SU-DHL-6 (cell line): ENCODE measurements at regions not wholly inside any gene's neighbourhood (a gene's known extent, or its start where the extent isn't known, plus 50 kb on each side); places are given as distances from the start of the nearest gene placed in this dataset.

Source experiments
- H2AFZ ChIP-seq: fragments of 200-600 bp; sonication (generic); 2 replicates; pipeline ENCODE4 v1.6.1; 2014; ENCODE audit warnings: low read depth, mild to moderate bottlenecking, moderate library complexity, mixed read lengths, antibody characterized with exemption, low read length; ENCODE audit not compliant: severe bottlenecking
- H3F3A ChIP-seq: fragments of 200-600 bp; shearing (Covaris generic); 2 replicates; pipeline ENCODE4 v1.6.0; 2016; ENCODE audit warnings: antibody characterized with exemption, mild to moderate bottlenecking; ENCODE audit not compliant: insufficient read depth
- H3K27ac ChIP-seq: fragments of 200-600 bp; sonication (generic); 2 replicates; pipeline ENCODE4 v1.5.1; 2016; ENCODE audit warnings: low read depth, mild to moderate bottlenecking, low read length, moderate library complexity, mixed read lengths
- H3K27me3 ChIP-seq: fragments of 200-600 bp; sonication (generic), shearing (Covaris generic); 2 replicates; pipeline ENCODE4 v1.6.0; 2014; ENCODE audit warnings: mild to moderate bottlenecking, low read length
- H3K36me3 ChIP-seq: fragments of 200-600 bp; sonication (generic); 2 replicates; pipeline ENCODE4 v1.6.1; 2014; ENCODE audit warnings: mild to moderate bottlenecking, low read length, mixed read lengths
- H3K4me2 ChIP-seq: fragments of 300-600, 200-600 bp; shearing (Covaris generic), sonication (generic); 2 replicates; pipeline ENCODE4 v1.6.0; 2014; ENCODE audit warnings: low read length, low read depth, mild to moderate bottlenecking; ENCODE audit not compliant: poor library complexity, severe bottlenecking
- H3K4me3 ChIP-seq: fragments of 200-600 bp; sonication (generic); 2 replicates; pipeline ENCODE4 v1.5.1; 2014; ENCODE audit warnings: antibody characterized with exemption, low read length, mild to moderate bottlenecking, mixed read lengths; ENCODE audit not compliant: insufficient read depth, poor library complexity, severe bottlenecking
- H3K79me2 ChIP-seq: fragments of 200-600 bp; sonication (generic); 2 replicates; pipeline ENCODE4 v1.6.1; 2014; ENCODE audit warnings: mild to moderate bottlenecking, low read length, moderate library complexity; ENCODE audit not compliant: insufficient read depth
- H3K9ac ChIP-seq: fragments of 200-600 bp; sonication (generic); 2 replicates; pipeline ENCODE4 v1.7.0; 2014; ENCODE audit warnings: mild to moderate bottlenecking, low read length
- H3K9me2 ChIP-seq: fragments of 200-600 bp; sonication (generic); replicated peaks from 2 replicates; pipeline ENCODE4 v1.6.1; 2014; ENCODE audit warnings: low read length; ENCODE audit not compliant: insufficient read depth
- H3K9me3 ChIP-seq: fragments of 200-600 bp; sonication (generic); 2 replicates; pipeline ENCODE4 v1.6.1; 2014; ENCODE audit warnings: low read length, mixed read lengths; ENCODE audit not compliant: insufficient read depth
- H4K20me1 ChIP-seq: fragments of 200-600 bp; sonication (generic); 2 replicates; pipeline ENCODE4 v1.6.1; 2014; ENCODE audit warnings: low read depth, mild to moderate bottlenecking, antibody characterized with exemption, low read length, moderate library complexity, mixed read lengths
- EZH2phosphoT487 ChIP-seq: fragments of 200-600 bp; sonication (generic), shearing (Covaris generic); conservative IDR thresholded peaks from 2 replicates; pipeline ENCODE4 v1.6.1; 2018; ENCODE audit warnings: mild to moderate bottlenecking, antibody characterized with exemption, low read length, moderate library complexity, mixed read lengths
- TF ChIP-seq, protein P1 (sequence below): fragments of 200-600 bp; sonication (generic); IDR thresholded peaks from one replicate; pipeline ENCODE4 v1.5.1; 2017; ENCODE audit warnings: antibody characterized with exemption, mild to moderate bottlenecking, low read length, moderate library complexity; ENCODE audit not compliant: insufficient read depth, poor library complexity, severe bottlenecking

DNA sequence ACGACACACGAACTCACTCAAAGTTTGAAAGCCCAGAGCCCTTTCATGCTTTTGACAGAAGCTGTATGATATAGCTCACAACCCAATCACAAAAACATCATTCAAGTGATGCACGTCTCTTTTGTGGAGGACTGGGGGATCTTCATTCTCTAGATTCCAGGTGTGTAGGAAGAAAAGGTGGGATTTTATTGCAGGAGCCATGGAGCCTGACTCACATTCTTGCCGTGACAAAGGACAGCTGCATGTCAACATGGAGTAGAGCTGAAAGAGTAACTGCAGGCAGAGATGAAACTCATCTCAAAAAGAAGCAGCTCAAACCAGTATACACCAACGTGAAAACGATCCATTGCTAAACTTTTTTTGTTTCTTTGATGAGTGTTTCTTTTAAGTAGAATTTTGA lies 50.9 kb upstream of the PDE1A start:
- Histone ChIP-seq H3K36me3 (no peaks in the 10 kb centered on the region), H3F3A (no peaks in the 10 kb centered on the region), H4K20me1 (no peaks in the 10 kb centered on the region), H3K4me2 (no peak overlapping the region), H3K9ac (no peak overlapping the region), H3K27me3 (no peaks in the 10 kb centered on the region), H2AFZ (no peak overlapping the region), H3K27ac (no peak overlapping the region), H3K9me3 (no peaks in the 10 kb centered on the region), H3K9me2 (0 out of 2 replicates have a peak, but pooled peaks cover 6% of the 10 kb centered on the region), H3K4me3 (no peak overlapping the region), H3K79me2 (no peaks in the 10 kb centered on the region)
- TF ChIP-seq EZH2phosphoT487: no peak
- TF ChIP-seq, protein P1, sequence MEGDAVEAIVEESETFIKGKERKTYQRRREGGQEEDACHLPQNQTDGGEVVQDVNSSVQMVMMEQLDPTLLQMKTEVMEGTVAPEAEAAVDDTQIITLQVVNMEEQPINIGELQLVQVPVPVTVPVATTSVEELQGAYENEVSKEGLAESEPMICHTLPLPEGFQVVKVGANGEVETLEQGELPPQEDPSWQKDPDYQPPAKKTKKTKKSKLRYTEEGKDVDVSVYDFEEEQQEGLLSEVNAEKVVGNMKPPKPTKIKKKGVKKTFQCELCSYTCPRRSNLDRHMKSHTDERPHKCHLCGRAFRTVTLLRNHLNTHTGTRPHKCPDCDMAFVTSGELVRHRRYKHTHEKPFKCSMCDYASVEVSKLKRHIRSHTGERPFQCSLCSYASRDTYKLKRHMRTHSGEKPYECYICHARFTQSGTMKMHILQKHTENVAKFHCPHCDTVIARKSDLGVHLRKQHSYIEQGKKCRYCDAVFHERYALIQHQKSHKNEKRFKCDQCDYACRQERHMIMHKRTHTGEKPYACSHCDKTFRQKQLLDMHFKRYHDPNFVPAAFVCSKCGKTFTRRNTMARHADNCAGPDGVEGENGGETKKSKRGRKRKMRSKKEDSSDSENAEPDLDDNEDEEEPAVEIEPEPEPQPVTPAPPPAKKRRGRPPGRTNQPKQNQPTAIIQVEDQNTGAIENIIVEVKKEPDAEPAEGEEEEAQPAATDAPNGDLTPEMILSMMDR: no peak

DNA sequence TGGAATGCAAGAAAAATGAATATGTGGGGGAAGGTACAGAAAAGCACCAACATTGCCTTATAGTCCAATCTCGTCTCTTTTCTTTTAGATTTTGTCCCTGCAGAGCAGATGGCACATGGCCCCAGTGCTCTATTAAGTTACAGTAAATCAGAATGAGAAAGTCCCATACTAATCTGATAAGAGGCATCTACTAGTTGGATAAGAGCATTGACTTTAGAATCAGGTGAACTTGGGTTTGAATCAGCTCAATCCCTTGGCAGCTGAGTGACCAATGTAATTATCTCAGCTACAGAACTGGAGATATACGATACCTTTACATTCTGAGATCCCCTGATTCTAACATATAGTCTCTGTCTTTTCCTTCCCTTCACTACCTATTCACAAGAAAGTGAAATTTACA lies 54.8 kb upstream of the PDE1A start:
- Histone ChIP-seq H3K27me3 (no peaks in the 10 kb centered on the region), H3K4me3 (no peak overlapping the region), H2AFZ (no peak overlapping the region), H3K27ac (no peak overlapping the region), H3F3A (no peaks in the 10 kb centered on the region), H4K20me1 (no peaks in the 10 kb centered on the region), H3K79me2 (no peaks in the 10 kb centered on the region), H3K9me2 (0 out of 2 replicates have a peak, but pooled peaks cover 6% of the 10 kb centered on the region), H3K36me3 (no peaks in the 10 kb centered on the region), H3K9me3 (no peaks in the 10 kb centered on the region), H3K4me2 (no peak overlapping the region), H3K9ac (no peak overlapping the region)
- TF ChIP-seq EZH2phosphoT487: no peak
- TF ChIP-seq, protein P1: no peak

DNA sequence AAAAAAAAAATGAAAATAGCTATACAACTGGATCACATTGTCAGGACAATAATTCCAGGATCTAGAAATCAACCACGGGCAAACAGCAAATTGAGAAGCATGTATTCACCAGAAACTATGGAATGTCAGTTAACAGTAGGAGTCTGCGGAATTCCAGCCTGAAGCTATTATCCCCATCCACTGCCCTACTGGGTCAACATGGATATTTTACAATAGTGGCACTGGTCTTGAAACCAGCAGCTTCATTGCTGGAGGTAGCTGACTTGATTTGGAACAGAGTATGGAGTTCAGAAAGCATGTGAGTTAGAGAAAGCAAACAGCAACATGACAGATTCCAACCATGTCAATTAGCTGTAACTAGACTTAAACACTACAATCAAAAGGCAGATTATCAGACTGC lies 55.7 kb upstream of the PDE1A start:
- no peaks in the 10 kb centered on the region for H3F3A ChIP-seq
- TF ChIP-seq EZH2phosphoT487: no peak
- TF ChIP-seq, protein P1: no peak
- H4K20me1 ChIP-seq: no peaks in the 10 kb centered on the region
- no peak overlapping the region for H3K4me2 ChIP-seq
- H3K9ac ChIP-seq: no peak overlapping the region
- H3K9me2 ChIP-seq: 0 out of 2 replicates have a peak, but pooled peaks cover 6% of the 10 kb centered on the region
- H3K9me3 ChIP-seq: no peaks in the 10 kb centered on the region
- no peaks in the 10 kb centered on the region for H3K27me3 ChIP-seq
- H3K27ac ChIP-seq: no peak overlapping the region
- no peak overlapping the region for H3K4me3 ChIP-seq
- no peaks in the 10 kb centered on the region for H3K36me3 ChIP-seq
- H3K79me2 ChIP-seq: no peaks in the 10 kb centered on the region
- H2AFZ ChIP-seq: no peak overlapping the region

DNA sequence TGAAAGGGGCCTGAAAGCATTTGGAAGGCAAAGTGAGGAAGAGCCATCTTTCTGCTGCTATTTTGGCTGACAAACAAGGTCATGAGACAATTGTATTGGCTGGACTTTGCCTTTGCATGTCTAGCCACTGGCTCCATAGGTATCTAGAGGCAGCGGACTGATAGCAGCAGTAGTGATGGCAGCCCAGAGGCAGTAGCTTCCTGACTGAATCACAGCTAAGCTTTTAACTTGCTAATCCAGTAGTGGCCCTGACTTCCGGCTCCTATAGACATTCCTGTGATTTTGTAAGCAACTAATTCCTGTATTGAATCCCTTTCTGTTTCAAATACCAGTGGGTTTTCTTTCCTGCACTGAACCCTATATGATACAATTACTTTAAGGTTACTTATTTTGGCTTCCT lies 69.8 kb upstream of the PDE1A start:
- no peak overlapping the region for H3K9ac ChIP-seq
- H3K9me3 ChIP-seq: no peaks in the 10 kb centered on the region
- no peak overlapping the region for H3K4me3 ChIP-seq
- H3F3A ChIP-seq: no peaks in the 10 kb centered on the region
- TF ChIP-seq, protein P1: no peak
- no peak for TF ChIP-seq EZH2phosphoT487
- H2AFZ ChIP-seq: no peak overlapping the region
- no peaks in the 10 kb centered on the region for H4K20me1 ChIP-seq
- no peaks in the 10 kb centered on the region for H3K27me3 ChIP-seq
- no peak overlapping the region for H3K27ac ChIP-seq
- H3K4me2 ChIP-seq: no peak overlapping the region
- H3K79me2 ChIP-seq: no peaks in the 10 kb centered on the region
- H3K36me3 ChIP-seq: no peaks in the 10 kb centered on the region
- H3K9me2 ChIP-seq: no peaks in the 10 kb centered on the region
